HK-2 (cell line): ENCODE measurements at regions not wholly inside any gene's neighbourhood (a gene's known extent, or its start where the extent isn't known, plus 50 kb on each side); places are given as distances from the start of the nearest gene placed in this dataset.

Experiments
- DNase-seq: peaks from one replicate; pipeline ENCODE4 v3.0.0-alpha.2; 2018; ENCODE audit not compliant: unreplicated experiment

GRCh38 chr2:64769392-64770044 is 115.8 kb upstream of the SERTAD2 start:
- no peak for DNase-seq

- no peak for DNase-seq
These were observed 116.5 kb upstream of the SERTAD2 start for GRCh38 chr2:64770137-64770780.

- no peak for DNase-seq
These were observed 117.1 kb upstream of the SERTAD2 start for GRCh38 chr2:64770781-64771334.

- DNase-seq, result no peak
These were observed 118.0 kb upstream of the SERTAD2 start for GRCh38 chr2:64771737-64772136.

GRCh38 chr2:64773461-64774118 is 119.9 kb upstream of the SERTAD2 start:
- DNase-seq, result no peak

- no peak for DNase-seq
These were observed 124.1 kb upstream of the SERTAD2 start for GRCh38 chr2:64777841-64778240.

- DNase-seq, result peak; percentile 36
These were observed 125.5 kb upstream of the SERTAD2 start for GRCh38 chr2:64779117-64779690.

- no peak for DNase-seq
These were observed 126.3 kb upstream of the SERTAD2 start for GRCh38 chr2:64780041-64780440.

- DNase-seq, result no peak
These were observed 128.1 kb upstream of the SERTAD2 start for GRCh38 chr2:64781711-64782390.

- DNase-seq, result no peak
These were observed 130.7 kb upstream of the SERTAD2 start for GRCh38 chr2:64784168-64785061.

GRCh38 chr2:64785245-64785644 is 131.5 kb upstream of the SERTAD2 start:
- no peak for DNase-seq

GRCh38 chr2:64786343-64787018 is 132.8 kb upstream of the SERTAD2 start:
- no peak for DNase-seq

- no peak for DNase-seq
These were observed 133.3 kb upstream of the SERTAD2 start for GRCh38 chr2:64787019-64787365.

- no peak for DNase-seq
These were observed 134.0 kb upstream of the SERTAD2 start for GRCh38 chr2:64787698-64788097.

- no peak for DNase-seq
These were observed 136.0 kb upstream of the SERTAD2 start for GRCh38 chr2:64789466-64790320.

- DNase-seq, result no peak
These were observed 138.6 kb upstream of the SERTAD2 start for GRCh38 chr2:64792300-64792699.

- DNase-seq, result no peak
These were observed 139.4 kb upstream of the SERTAD2 start for GRCh38 chr2:64792995-64793639.

GRCh38 chr2:64793701-64794100 is 140.0 kb upstream of the SERTAD2 start:
- DNase-seq, result no peak

GRCh38 chr2:64794426-64794995 is 140.8 kb upstream of the SERTAD2 start:
- DNase-seq, result no peak
